ENCODE measurements at regions not wholly inside any gene's neighbourhood (a gene's known extent, or its start where the extent isn't known, plus 50 kb on each side); places are given as distances from the start of the nearest gene placed in this dataset.

DNA sequence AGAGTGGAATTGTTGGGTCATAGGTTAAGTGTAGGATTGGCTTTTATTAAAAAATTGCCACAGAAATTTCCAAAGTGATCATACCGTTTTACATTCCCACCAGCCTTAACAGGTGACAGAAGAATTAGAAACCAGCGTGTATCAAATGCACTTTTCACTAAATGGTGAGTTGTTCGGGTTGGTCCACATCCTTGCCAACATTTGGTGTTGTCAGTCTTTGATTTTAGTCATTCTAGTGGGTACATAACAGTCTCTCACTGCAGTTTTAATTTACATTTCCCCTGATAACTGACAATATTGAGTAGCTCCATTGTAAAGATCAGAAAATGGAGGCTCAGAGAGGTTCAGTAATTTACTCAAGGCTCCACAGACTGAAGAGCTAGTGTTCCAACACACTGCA lies 237.8 kb upstream of the LHX5 start:
- Mint-ChIP-seq H3K4me3 (no peak overlapping the region), H3K27me3 (ENCODE audit: low read depth) (peaks cover 32% of the 10 kb centered on the region), H3K9me3 (peaks cover 3 to 6% of the 10 kb centered on the region in 2 experiments; a peak in 1 of 5 replicates), H3K4me1 (0 out of 4 replicates have a peak, but pooled peaks cover 0 to 3% of the 10 kb centered on the region in 2 experiments), H3K36me3 (ENCODE audit: insufficient read depth in 1 of 3, low read depth in 3 of 3) (peaks cover 0 to 7% (median 0%) of the 10 kb centered on the region in 3 experiments; a peak in 1 of 7 replicates), H3K27ac (no peak overlapping the region)
- no CpG with 5 or more reads among the region's 3 CpGs for WGBS (ENCODE audit: extremely low coverage, insufficient read length, low lambda C conversion rate)
- H3K56ac ChIP-seq (ENCODE audit: insufficient read length, low read depth, low read length) = no peak overlapping the region
- no peak overlapping the region for H3K27ac ChIP-seq (ENCODE audit: insufficient read length, low read depth, low read length)
- no peak overlapping the region for H3K23ac ChIP-seq (ENCODE audit: insufficient read length, low read depth, low read length)
- no peak overlapping the region for H2BK12ac ChIP-seq (ENCODE audit: insufficient read length, low read depth, low read length)
- no peak overlapping the region for H4K8ac ChIP-seq (replicated peaks; ENCODE audit: insufficient read length, low read depth, low read length)
- TF ChIP-seq, protein P1, sequence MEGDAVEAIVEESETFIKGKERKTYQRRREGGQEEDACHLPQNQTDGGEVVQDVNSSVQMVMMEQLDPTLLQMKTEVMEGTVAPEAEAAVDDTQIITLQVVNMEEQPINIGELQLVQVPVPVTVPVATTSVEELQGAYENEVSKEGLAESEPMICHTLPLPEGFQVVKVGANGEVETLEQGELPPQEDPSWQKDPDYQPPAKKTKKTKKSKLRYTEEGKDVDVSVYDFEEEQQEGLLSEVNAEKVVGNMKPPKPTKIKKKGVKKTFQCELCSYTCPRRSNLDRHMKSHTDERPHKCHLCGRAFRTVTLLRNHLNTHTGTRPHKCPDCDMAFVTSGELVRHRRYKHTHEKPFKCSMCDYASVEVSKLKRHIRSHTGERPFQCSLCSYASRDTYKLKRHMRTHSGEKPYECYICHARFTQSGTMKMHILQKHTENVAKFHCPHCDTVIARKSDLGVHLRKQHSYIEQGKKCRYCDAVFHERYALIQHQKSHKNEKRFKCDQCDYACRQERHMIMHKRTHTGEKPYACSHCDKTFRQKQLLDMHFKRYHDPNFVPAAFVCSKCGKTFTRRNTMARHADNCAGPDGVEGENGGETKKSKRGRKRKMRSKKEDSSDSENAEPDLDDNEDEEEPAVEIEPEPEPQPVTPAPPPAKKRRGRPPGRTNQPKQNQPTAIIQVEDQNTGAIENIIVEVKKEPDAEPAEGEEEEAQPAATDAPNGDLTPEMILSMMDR (conservative IDR thresholded peaks at IDR 0.05) = no peak
- H2BK120ac ChIP-seq (ENCODE audit: low read depth, low read length, poor library complexity, severe bottlenecking) = no peak overlapping the region
- no peaks in the 10 kb centered on the region for H3K79me1 ChIP-seq (ENCODE audit: insufficient read depth, low read depth, low read length, poor library complexity, severe bottlenecking)
- no peaks in the 10 kb centered on the region for H4K20me1 ChIP-seq (ENCODE audit: control insufficient read depth, insufficient read depth, insufficient read length)
- H3K18ac ChIP-seq (ENCODE audit: insufficient read length, low read depth, low read length) = no peak overlapping the region
- H3T11ph ChIP-seq (ENCODE audit: low read length) = no peak overlapping the region
- H3K9me3 ChIP-seq (ENCODE audit: control insufficient read depth, low read depth, low read length) = no peaks in the 10 kb centered on the region
- H3K23me2 ChIP-seq (ENCODE audit: insufficient read length, low read depth, low read length, poor library complexity, severe bottlenecking) = no peaks in the 10 kb centered on the region
- no peaks in the 10 kb centered on the region for H3K27me3 ChIP-seq (ENCODE audit: insufficient read depth, low read length)
- H2BK15ac ChIP-seq (ENCODE audit: low read depth, low read length) = no peak overlapping the region
- H2AFZ ChIP-seq (ENCODE audit: low read length) = no peak overlapping the region
- H2BK5ac ChIP-seq (ENCODE audit: insufficient read length, low read length) = no peak overlapping the region
- no peak overlapping the region for H3K14ac ChIP-seq (ENCODE audit: insufficient read depth, low read length)
- H2BK20ac ChIP-seq (ENCODE audit: low read depth, low read length, poor library complexity, severe bottlenecking) = no peak overlapping the region
- H3K79me2 ChIP-seq (ENCODE audit: insufficient read depth, low read length) = no peaks in the 10 kb centered on the region
- H3K4ac ChIP-seq (ENCODE audit: low read depth, low read length) = no peak overlapping the region
- no peaks in the 10 kb centered on the region for H3K4me1 ChIP-seq (ENCODE audit: insufficient read depth, low read length)
- no peak for DNase-seq
- no peak overlapping the region for H2AK5ac ChIP-seq (ENCODE audit: insufficient read length, low read length)
- no peak overlapping the region for H3K4me2 ChIP-seq (ENCODE audit: insufficient read depth, insufficient read length, low read length)
- no peak overlapping the region for H4K91ac ChIP-seq (ENCODE audit: insufficient read length, low read depth, low read length)
- H3K9ac ChIP-seq (ENCODE audit: extremely low read depth, insufficient read length, low read length) = no peak overlapping the region
- H4K5ac ChIP-seq (ENCODE audit: insufficient read length, low read depth, low read length) = no peak overlapping the region

All from H9 (cell line).